GM12874 (cell line): ENCODE measurements at regions not wholly inside any gene's neighbourhood (a gene's known extent, or its start where the extent isn't known, plus 50 kb on each side); places are given as distances from the start of the nearest gene placed in this dataset.

Experiments used
- CTCF ChIP-seq: IDR thresholded peaks from 2 replicates; pipeline ENCODE4 v1.5.1; 2011; ENCODE audit warnings: low read depth, mild to moderate bottlenecking, control low read depth, low read length, moderate library complexity; ENCODE audit not compliant: insufficient read depth

- no peak for TF ChIP-seq CTCF
Measured at GRCh38 chr20:55693641-55694040, 311.7 kb downstream of the CBLN4 start.

DNA sequence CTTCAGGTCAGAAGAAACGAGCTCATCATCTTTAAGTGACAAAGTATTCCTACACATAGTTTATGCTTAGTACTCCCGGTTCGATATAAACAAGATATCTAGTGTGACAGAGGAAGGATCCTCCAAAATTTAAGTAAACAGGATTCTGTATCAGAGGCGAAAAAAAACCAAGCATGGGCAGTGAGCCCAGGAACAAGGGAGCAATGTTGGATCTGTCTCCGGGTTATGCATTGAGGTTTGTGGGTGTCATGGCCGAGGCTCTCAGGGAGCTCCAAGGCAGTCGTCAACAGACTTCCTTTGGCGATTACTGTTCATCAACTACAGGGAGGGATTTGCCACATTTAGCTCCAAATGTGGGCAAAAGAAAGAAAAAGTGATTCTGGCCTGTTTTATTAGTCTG is 319.5 kb downstream of the CBLN4 start:
- no peak for TF ChIP-seq CTCF

DNA sequence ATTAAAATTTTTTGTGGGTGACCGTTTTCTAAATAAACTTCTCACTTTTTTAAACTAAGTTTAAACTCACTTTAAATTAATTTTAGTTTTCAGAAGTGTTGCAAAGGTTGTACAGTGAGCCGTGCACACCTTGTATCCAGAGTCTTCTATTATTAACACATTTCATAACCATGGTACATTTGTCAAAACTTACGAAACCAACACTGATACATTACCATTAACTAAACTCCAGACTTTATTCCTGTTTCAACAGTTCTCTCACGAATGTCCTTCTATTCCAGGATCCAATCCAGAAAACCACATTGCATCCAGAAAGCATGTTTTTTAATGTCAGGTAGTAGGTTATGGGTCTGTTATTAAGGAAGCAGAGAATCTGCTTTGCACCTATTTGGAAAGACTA is 319.9 kb downstream of the CBLN4 start:
- no peak for TF ChIP-seq CTCF

- TF ChIP-seq CTCF, result no peak
Measured at GRCh38 chr20:55684578-55684977, 320.7 kb downstream of the CBLN4 start.

GRCh38 chr20:55678970-55679667 is 326.2 kb downstream of the CBLN4 start:
- no peak for TF ChIP-seq CTCF

GRCh38 chr20:55678126-55678525 is 327.2 kb downstream of the CBLN4 start:
- TF ChIP-seq CTCF, result no peak

- no peak for TF ChIP-seq CTCF
Measured at GRCh38 chr20:55677011-55677410, 328.3 kb downstream of the CBLN4 start.
